H9 (cell line): ENCODE measurements at regions not wholly inside any gene's neighbourhood (a gene's known extent, or its start where the extent isn't known, plus 50 kb on each side); places are given as distances from the start of the nearest gene placed in this dataset.

Experiments
- DNase-seq: peaks from one replicate; pipeline ENCODE4 v3.0.0-alpha.2; 2017
- H2AFZ ChIP-seq: one replicate; pipeline ENCODE4 v1.6.1; 2013; ENCODE audit warnings: mild to moderate bottlenecking, low read length, control low read depth, moderate library complexity
- H2AK5ac ChIP-seq: 2 replicates; pipeline ENCODE4 v1.6.1; 2013; ENCODE audit warnings: low read length, control low read depth, mixed read lengths; ENCODE audit not compliant: insufficient read length
- H2BK120ac ChIP-seq: one replicate; pipeline ENCODE4 v1.6.1; 2013; ENCODE audit warnings: low read depth, mild to moderate bottlenecking, low read length, control low read depth, inconsistent platforms; ENCODE audit not compliant: poor library complexity, severe bottlenecking
- H2BK12ac ChIP-seq: 2 replicates; pipeline ENCODE4 v1.6.1; 2013; ENCODE audit warnings: low read length, control low read depth, mixed read lengths, low read depth; ENCODE audit not compliant: insufficient read length
- H2BK15ac ChIP-seq: 2 replicates; pipeline ENCODE4 v1.6.1; 2013; ENCODE audit warnings: low read depth, low read length, control low read depth
- H2BK20ac ChIP-seq: one replicate; pipeline ENCODE4 v1.6.1; 2013; ENCODE audit warnings: low read depth, mild to moderate bottlenecking, low read length, control low read depth, inconsistent platforms; ENCODE audit not compliant: poor library complexity, severe bottlenecking
- H2BK5ac ChIP-seq: 2 replicates; pipeline ENCODE4 v1.6.1; 2013; ENCODE audit warnings: low read length, control low read depth, mixed read lengths; ENCODE audit not compliant: insufficient read length
- H3K14ac ChIP-seq: 2 replicates; pipeline ENCODE4 v1.6.1; 2013; ENCODE audit warnings: low read length, control low read depth; ENCODE audit not compliant: insufficient read depth
- H3K18ac ChIP-seq: 2 replicates; pipeline ENCODE4 v1.6.1; 2013; ENCODE audit warnings: low read depth, mild to moderate bottlenecking, mixed read lengths, low read length, control low read depth; ENCODE audit not compliant: insufficient read length
- H3K23ac ChIP-seq: 2 replicates; pipeline ENCODE4 v1.6.1; 2013; ENCODE audit warnings: low read length, control low read depth, mixed read lengths, low read depth; ENCODE audit not compliant: insufficient read length
- H3K23me2 ChIP-seq: 2 replicates; pipeline ENCODE4 v1.6.1; 2013; ENCODE audit warnings: low read depth, mild to moderate bottlenecking, mixed read lengths, low read length, control low read depth; ENCODE audit not compliant: insufficient read length, poor library complexity, severe bottlenecking
- H3K27ac ChIP-seq: 2 replicates; pipeline ENCODE4 v1.5.1; 2013; ENCODE audit warnings: low read length, control low read depth, mixed read lengths, low read depth; ENCODE audit not compliant: insufficient read length
- H3K27me3 ChIP-seq: 2 replicates; pipeline ENCODE4 v1.6.1; 2013; ENCODE audit warnings: low read length, control low read depth, inconsistent platforms; ENCODE audit not compliant: insufficient read depth
- H3K4ac ChIP-seq: 2 replicates; pipeline ENCODE4 v1.6.1; 2013; ENCODE audit warnings: low read depth, mild to moderate bottlenecking, control low read depth, inconsistent platforms, low read length, moderate library complexity
- H3K4me1 ChIP-seq: 2 replicates; pipeline ENCODE4 v1.6.1; 2013; ENCODE audit warnings: low read length, control low read depth, inconsistent platforms; ENCODE audit not compliant: insufficient read depth
- H3K4me2 ChIP-seq: 2 replicates; pipeline ENCODE4 v1.6.1; 2013; ENCODE audit warnings: low read length, control low read depth, mixed read lengths; ENCODE audit not compliant: insufficient read length, insufficient read depth
- H3K56ac ChIP-seq: 2 replicates; pipeline ENCODE4 v1.6.1; 2013; ENCODE audit warnings: low read depth, mild to moderate bottlenecking, mixed read lengths, low read length, control low read depth; ENCODE audit not compliant: insufficient read length
- H3K79me1 ChIP-seq: 2 replicates; pipeline ENCODE4 v1.6.1; 2013; ENCODE audit warnings: low read depth, mild to moderate bottlenecking, moderate library complexity, low read length, control low read depth, inconsistent platforms; ENCODE audit not compliant: insufficient read depth, poor library complexity, severe bottlenecking
- H3K79me2 ChIP-seq: 2 replicates; pipeline ENCODE4 v1.6.1; 2013; ENCODE audit warnings: low read length, control low read depth, inconsistent platforms; ENCODE audit not compliant: insufficient read depth
- H3K9ac ChIP-seq: 2 replicates; pipeline ENCODE4 v1.6.1; 2013; ENCODE audit warnings: low read length, control low read depth, mixed read lengths; ENCODE audit not compliant: insufficient read length; ENCODE audit errors: extremely low read depth
- H3K9me3 ChIP-seq: one replicate; pipeline ENCODE4 v1.6.1; 2013; ENCODE audit warnings: low read depth, low read length, inconsistent platforms; ENCODE audit not compliant: control insufficient read depth
- H3T11ph ChIP-seq: one replicate; pipeline ENCODE4 v1.6.1; 2013; ENCODE audit warnings: mild to moderate bottlenecking, low read length, control low read depth, inconsistent platforms
- H4K20me1 ChIP-seq: one replicate; pipeline ENCODE4 v1.6.1; 2013; ENCODE audit not compliant: control insufficient read depth, insufficient read length, insufficient read depth
- H4K5ac ChIP-seq: 2 replicates; pipeline ENCODE4 v1.6.1; 2013; ENCODE audit warnings: low read depth, mild to moderate bottlenecking, mixed read lengths, low read length, control low read depth; ENCODE audit not compliant: insufficient read length
- H4K8ac ChIP-seq: replicated peaks from 2 replicates; pipeline ENCODE4 v1.6.1; 2013; ENCODE audit warnings: low read length, control low read depth, mixed read lengths, low read depth; ENCODE audit not compliant: insufficient read length
- H4K91ac ChIP-seq: 2 replicates; pipeline ENCODE4 v1.6.1; 2013; ENCODE audit warnings: low read depth, mild to moderate bottlenecking, moderate library complexity, mixed read lengths, low read length, control low read depth; ENCODE audit not compliant: insufficient read length
- H3K27ac Mint-ChIP-seq, 3 experiments: 2 replicates in 2 of 3; 3 replicates in 1 of 3; pipeline ENCODE4 v1.8.0; 2020 to 2021; ENCODE audit warnings: mixed read lengths in 3 of 3, mild to moderate bottlenecking in 1 of 3, moderate library complexity in 1 of 3
- H3K27me3 Mint-ChIP-seq: 2 replicates; pipeline ENCODE4 v1.8.0; 2021; ENCODE audit warnings: low read depth, mild to moderate bottlenecking, moderate library complexity, mixed read lengths
- H3K36me3 Mint-ChIP-seq, 3 experiments: 2 replicates in 2 of 3; 3 replicates in 1 of 3; pipeline ENCODE4 v1.8.0; 2020 to 2021; ENCODE audit warnings: low read depth in 3 of 3, mixed read lengths in 3 of 3; ENCODE audit not compliant: insufficient read depth in 1 of 3
- H3K4me1 Mint-ChIP-seq, 2 experiments: 2 replicates each; pipeline ENCODE4 v1.8.0; 2020; ENCODE audit warnings: mixed read lengths in 2 of 2
- H3K4me3 Mint-ChIP-seq, 2 experiments: 2 replicates in 1 of 2; 3 replicates in 1 of 2; pipeline ENCODE4 v1.8.0; 2020 to 2021; ENCODE audit warnings: mild to moderate bottlenecking in 2 of 2, mixed read lengths in 2 of 2, moderate library complexity in 1 of 2
- H3K9me3 Mint-ChIP-seq, 2 experiments: 2 replicates in 1 of 2; 3 replicates in 1 of 2; pipeline ENCODE4 v1.8.0; 2020; ENCODE audit warnings: mild to moderate bottlenecking in 2 of 2, mixed read lengths in 2 of 2, moderate library complexity in 1 of 2
- CTCF ChIP-seq: fragments of 200-600 bp; sonication (generic); conservative IDR thresholded peaks from 3 replicates; pipeline ENCODE4 v1.8.0; 2021; ENCODE audit warnings: antibody characterized with exemption, mild to moderate bottlenecking
- WGBS: extraction: QIAGEN DNeasy Blood & Tissue Kit; methylation state at CpG from one replicate; pipeline ENCODE4 v1.1.7; 2013; ENCODE audit warnings: missing lambda C conversion rate, low lambda C conversion rate, mixed read lengths; ENCODE audit not compliant: insufficient read length; ENCODE audit errors: extremely low coverage; 5-methylcytosine and 5-hydroxymethylcytosine counted together

GRCh38 chr12:83758888-83759631, 1072.4 kb downstream of the TMTC2 start:
- Histone ChIP-seq H2BK12ac (no peak overlapping the region), H4K91ac (no peak overlapping the region), H3K4ac (no peak overlapping the region), H3K23me2 (no peaks in the 10 kb centered on the region), H2BK5ac (no peak overlapping the region), H3K27me3 (no peaks in the 10 kb centered on the region), H3K4me1 (no peaks in the 10 kb centered on the region), H2AFZ (no peak overlapping the region), H4K5ac (no peak overlapping the region), H2AK5ac (no peak overlapping the region), H3K9me3 (no peaks in the 10 kb centered on the region), H3K79me2 (no peaks in the 10 kb centered on the region), H3K18ac (no peak overlapping the region), H2BK120ac (no peak overlapping the region), H2BK15ac (no peak overlapping the region), H4K8ac (no peak overlapping the region), H3K56ac (no peak overlapping the region), H3K27ac (no peak overlapping the region), H3K14ac (no peak overlapping the region), H3K9ac (no peak overlapping the region), H3K79me1 (no peaks in the 10 kb centered on the region), H3T11ph (no peak overlapping the region), H3K23ac (no peak overlapping the region), H2BK20ac (no peak overlapping the region), H3K4me2 (no peak overlapping the region), H4K20me1 (no peaks in the 10 kb centered on the region)
- Mint-ChIP-seq H3K4me3 (no peak overlapping the region), H3K36me3 (peaks cover 0 to 19% (median 8%) of the 10 kb centered on the region in 3 experiments; a peak in 5 of 7 replicates), H3K4me1 (no peaks in the 10 kb centered on the region), H3K27ac (no peak overlapping the region), H3K27me3 (no peaks in the 10 kb centered on the region), H3K9me3 (peaks cover 4 to 9% of the 10 kb centered on the region in 2 experiments)
- TF ChIP-seq CTCF, result no peak
- no CpG with 5 or more reads among the region's 5 CpGs for WGBS
- DNase-seq, result no peak
